ENCODE measurements at regions not wholly inside any gene's neighbourhood (a gene's known extent, or its start where the extent isn't known, plus 50 kb on each side); places are given as distances from the start of the nearest gene placed in this dataset.
"Not testable (repeated sequence)": the region's sequence is repeated elsewhere in the genome, so short reads cannot be mapped to it uniquely, and the experiment has no call there.

DNA sequence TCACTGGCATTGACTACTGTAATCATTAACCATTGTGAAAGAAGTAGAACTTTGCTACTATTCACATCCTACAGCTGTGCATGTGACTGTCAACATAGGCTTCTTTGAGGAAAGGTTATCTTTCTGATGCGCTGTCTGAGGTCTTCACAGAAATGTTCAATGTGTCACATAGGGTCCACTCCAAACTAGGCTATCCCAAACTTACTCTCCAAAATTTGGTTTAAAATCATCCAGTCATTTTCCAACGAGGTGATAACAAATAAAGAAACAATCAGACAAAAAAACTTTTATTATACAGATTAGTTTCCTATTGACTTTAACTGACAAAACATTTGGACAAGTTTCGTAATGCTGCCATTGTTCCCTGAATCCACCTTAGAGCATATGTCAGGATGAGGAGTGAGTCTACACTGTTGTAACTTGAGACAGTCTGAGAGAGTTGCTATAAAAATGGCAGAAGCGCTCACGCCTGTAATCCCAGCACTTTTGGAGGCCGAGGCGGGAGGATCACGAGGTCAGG lies 511.6 kb downstream of the PLOD2 start:
- no peak for DNase-seq

GRCh38 chr3:145650170-145650569 lies 510.8 kb downstream of the PLOD2 start:
- DNase-seq = no peak

- no peak for DNase-seq
Measured at GRCh38 chr3:145671121-145671520, 489.9 kb downstream of the PLOD2 start.

GRCh38 chr3:145673838-145674237 lies 487.1 kb downstream of the PLOD2 start:
- DNase-seq = no peak

DNA sequence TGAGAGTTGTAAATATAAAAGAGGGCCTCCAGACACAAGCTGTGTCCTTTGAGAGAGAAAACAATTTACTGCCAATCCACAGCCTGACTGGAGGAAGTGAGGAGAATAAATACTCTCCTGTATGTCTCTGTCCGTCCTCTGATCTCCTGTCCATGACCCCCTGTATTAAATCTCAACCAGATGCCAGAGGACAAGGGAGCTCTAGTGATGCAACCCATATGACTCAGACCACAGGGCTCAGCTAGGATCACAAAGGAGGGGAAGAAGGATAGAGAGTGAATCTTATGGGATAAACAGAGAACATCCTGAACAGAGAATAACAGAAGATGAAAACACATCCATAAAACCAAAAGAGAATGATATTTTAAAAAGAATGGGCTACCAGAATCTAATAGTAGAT lies 482.6 kb downstream of the PLOD2 start:
- no peak for DNase-seq

DNA sequence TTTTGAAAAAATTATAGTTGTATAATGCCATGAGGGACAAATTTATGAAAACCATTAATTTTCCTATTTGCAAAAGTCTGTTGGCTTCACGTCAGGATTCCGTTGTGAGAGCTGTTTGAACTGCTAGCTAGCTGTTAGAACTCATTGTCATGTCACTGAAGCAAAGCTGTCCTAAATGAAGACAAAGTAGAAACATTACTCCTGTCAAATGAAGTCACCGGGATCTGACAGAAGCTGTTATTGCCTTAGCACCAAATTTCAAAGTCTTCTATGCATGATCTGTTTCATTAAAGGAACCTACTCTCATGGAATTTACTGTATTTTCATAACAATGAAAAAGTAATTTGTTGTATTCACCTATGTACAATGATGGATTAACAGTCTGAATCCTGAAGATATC lies 479.8 kb downstream of the PLOD2 start:
- DNase-seq = no peak

- not testable (repeated sequence) for DNase-seq
Measured at GRCh38 chr3:145687978-145688377, 473.0 kb downstream of the PLOD2 start.

DNA sequence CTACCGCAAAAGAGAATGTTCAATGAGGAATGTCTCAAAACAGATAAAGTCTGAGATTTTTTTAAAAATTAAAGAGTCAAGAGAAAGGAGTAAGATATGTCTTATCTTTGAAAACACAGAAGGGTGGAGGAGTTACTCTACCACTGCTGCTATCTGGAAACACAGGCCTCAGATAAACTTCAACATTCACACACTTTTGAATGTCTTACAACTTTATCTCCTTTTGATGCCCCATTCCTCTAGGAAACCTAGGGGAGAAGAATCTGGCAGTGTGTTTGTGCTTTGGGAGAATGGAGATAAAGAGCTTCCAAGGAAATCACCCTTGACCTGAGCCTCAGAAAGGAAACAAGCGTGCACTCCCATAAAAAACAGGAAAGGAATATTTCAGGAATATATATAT lies 468.2 kb downstream of the PLOD2 start:
- no peak for DNase-seq

DNA sequence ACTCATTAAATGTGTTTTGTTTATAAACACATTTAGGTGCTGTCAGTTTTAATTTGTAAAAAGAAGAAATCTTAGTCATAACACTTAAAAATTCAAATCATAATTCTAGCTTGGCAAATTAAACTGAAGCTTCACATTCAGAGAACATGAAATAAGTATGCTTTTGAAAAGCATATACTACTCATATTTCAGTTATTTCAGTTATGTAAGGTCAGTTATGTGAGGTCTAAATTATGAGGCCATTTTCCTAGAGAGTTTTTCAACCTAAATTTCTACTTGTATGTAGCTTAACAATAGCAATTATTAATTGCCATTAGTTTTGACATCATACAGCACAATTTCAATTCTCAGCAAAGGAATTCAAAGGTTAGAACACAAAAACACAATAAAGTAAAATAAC lies 465.0 kb downstream of the PLOD2 start:
- DNase-seq = no peak

DNA sequence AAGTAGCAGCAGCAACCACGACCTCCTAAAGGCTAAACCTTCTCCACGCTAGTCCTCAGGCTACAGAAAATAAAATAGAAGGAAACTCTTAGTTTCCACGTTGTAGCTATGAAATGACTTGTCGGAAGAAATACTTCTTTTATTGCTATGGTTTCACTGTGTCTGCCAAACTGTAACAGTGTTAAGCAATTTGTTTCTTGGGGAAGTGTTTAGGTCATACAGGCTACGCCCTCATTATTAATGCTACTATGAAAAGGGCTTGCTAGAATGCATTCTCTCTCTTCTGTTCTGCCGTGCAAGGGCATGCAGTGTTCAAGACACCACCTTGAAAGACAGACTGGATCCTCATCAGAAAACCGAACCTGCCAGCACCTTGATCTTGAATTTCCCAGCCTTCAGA lies 462.7 kb downstream of the PLOD2 start:
- DNase-seq = no peak

DNA sequence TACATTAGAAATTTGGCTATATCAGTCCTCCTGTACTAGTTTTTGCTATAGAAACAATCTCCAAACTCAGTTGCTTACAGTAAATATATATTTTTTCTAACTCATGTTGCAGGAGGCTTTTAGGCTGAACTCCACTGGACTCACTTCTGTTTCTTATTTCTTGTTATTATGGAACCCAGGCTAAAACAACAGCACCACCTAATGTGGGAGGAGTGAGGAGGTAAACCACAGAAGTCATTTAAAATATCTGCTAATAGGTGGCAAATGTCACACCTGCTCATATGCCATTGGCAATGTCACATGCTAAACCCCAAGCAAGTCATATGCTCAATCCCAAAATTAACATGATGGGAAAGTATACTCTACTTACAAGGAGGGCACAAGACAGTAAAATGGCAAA lies 462.2 kb downstream of the PLOD2 start:
- no peak for DNase-seq

DNA sequence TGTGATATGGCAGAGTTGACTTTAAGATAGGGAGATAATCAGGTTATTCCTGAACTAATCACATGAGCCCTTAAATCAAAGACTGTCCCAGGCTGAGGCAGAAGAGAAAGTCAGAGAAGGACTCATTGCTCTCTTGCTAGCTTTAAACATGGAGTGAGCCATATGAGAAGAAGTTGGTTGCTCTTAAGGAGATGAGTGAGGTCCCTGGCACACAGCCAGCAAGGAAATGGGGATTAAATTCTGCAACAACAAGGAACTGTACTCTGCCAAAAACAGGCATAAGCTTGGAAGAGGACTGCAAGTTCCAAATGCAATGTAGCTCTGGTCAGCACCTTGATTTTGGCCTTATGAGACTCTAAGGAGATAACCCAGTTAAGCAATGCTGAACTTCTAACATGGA lies 457.0 kb downstream of the PLOD2 start:
- no peak for DNase-seq

DNA sequence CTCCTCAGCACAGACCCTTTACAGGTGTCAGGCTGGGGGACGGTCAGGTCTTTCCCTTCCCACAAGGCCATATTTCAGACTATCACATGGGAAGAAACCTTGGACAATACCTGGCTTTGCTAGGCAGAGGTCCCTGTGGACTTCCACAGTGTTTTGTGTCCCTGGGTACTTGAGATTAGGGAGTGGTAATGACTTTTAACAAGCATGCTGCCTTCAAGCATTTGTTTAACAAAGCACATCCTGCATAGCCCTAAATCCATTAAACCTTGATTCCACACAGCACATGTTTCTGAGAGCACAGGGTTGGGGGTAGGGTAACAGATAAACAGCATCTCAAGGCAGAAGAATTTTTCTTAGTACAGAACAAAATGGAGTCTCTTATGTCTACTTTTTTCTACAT lies 451.2 kb downstream of the PLOD2 start:
- not testable (repeated sequence) for DNase-seq

GRCh38 chr3:145716519-145716918 lies 444.5 kb downstream of the PLOD2 start:
- no peak for DNase-seq

DNA sequence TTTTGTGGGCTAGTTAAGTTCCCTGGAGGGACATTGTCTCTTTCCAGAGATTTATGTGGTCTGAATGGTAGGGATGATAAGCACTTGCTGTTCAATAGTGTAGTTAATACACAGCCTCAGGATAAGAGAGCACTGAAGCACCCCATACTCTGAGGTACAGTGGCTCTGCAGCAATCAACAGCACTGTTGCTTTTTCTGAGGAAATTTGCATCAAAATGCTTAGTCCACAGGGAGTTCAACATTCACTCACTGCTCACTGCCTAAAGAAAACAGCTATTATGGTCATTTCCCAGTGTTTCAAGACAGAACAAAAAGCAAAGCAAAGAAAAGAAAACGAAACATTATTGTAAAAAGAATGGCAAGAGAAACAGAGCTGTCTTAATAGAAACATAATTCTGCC lies 441.9 kb downstream of the PLOD2 start:
- DNase-seq = no peak

- no peak for DNase-seq
Measured at GRCh38 chr3:145721273-145721805, 439.6 kb downstream of the PLOD2 start.

DNA sequence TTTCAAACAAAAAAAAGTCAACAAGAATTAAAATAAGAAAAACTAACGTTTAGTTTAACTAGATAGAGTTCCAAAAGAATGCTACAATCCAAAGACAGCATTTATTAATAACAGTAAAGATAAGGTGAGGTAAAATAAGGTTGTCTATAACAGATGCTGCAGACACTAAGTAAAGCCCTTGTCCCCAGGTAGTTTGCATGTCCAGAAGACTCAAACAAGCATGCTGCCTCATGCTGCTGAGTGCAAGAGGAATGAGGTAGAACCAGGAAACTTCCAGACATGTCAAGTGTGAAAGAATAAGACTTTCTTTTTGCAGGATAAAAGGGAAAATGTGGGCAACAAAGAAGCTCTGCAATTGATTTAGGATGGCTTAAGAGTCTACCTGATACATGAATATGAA lies 439.2 kb downstream of the PLOD2 start:
- DNase-seq = no peak

- DNase-seq = no peak
Measured at GRCh38 chr3:145727476-145727875, 433.5 kb downstream of the PLOD2 start.

DNA sequence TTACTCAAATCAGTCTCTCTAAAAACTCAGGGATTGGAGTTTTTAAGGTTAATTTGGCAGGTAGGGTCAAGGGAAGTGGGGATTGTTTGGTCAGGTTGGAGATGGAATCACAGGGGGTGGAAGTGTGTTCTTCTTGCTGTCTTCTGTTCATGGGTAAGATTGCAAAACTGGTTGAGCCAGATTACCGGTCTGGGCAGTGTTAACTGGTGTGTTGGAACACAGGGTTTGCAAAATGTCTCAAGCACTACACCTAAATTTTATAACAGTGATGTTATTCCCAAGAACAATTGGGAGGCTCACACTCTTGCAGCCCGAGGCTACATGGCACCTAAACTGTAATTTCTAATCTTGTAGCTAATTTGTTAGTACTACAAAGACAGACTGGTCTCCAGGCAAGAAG lies 425.4 kb downstream of the PLOD2 start:
- no peak for DNase-seq

GRCh38 chr3:145737952-145738351 lies 423.0 kb downstream of the PLOD2 start:
- no peak for DNase-seq

GRCh38 chr3:145739926-145740325 lies 421.1 kb downstream of the PLOD2 start:
- DNase-seq = no peak

DNA sequence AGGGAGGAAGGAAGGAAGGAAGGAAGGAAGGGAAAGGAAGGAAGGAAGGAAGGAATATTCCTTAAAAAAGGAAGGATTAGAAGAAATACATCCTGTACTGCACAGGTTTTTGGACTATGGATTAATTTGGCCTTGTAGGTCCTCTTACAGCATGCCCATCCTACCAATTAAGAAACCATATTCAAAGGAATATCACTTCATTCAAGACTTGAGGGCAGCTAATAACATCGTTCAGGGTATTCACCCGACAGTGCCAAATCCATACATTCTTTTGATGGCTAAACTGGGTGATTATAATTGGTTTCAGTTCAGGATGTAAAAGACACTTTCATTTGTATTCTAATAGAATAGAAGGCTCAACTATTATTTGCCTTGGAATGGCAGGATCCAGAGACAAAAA lies 410.3 kb downstream of the PLOD2 start:
- DNase-seq = no peak

DNA sequence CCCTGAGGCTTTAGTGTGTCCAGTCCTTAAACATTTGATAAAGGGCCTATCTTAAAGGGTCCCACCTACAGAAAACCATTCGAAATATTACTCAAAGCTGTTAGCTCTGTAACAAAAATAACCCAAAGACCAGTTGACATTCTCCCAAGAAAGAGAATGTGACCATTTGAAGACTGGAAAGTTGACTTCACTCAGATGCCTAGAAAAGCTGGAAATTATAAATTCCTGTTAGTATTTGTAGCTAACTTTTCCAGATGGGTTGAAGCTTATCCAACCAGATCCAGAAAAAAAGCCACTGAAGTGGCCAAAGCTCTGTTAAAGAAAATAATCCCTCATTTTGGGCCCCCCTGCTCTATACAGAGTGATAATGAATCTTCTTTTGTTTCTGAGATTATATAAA lies 408.4 kb downstream of the PLOD2 start:
- no peak for DNase-seq

DNA sequence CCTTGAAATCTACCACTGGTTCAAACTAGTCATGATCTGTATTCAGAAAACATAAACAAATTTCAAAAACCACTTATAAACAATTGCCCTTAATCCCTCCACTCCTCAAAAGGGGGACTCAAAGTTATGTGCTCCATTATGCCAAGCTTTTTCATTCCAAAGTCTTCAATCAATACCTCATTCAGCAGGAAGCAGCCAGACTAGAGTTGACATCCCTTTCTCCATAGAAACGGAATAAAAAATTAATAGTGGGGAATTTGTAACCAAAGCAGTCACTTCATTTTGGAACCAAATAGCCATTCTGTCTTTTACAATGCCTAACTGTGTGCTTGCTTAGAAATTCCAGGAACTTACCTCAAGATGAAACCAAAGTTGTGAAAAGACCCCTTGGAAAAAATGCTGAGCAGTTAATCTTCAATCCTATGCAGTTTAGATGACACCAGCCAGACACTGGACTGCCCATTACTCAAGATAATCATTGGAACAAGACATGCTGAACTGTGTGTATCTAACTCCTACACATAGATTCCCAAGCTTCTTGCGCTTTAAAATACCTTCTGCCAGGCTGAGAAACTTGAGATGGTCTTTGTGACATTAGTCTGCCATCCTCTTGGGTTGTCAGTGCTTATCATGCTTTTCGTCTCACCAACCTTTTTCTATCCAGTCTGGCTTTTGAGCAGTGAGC lies 406.2 kb downstream of the PLOD2 start:
- DNase-seq = no peak

DNA sequence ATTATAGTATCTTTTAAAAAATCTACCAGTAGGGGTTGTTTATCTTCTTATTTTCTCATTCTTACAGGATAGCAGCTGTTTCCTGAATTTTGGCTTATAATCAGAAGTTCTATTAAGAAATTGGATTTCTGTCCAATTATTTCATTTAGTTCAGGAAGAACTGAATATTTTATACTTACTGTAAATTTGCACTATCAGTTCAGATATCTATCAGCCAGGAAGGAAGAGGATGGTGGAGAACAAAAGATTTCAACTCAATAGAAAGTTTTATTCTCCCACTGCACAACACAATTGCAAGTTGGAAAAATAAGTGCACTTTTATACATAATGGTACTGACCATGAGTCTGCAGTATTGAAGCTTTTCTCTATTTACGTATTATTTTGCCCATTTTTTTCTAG lies 400.9 kb downstream of the PLOD2 start:
- no peak for DNase-seq

Data from DMS 273 treated with DMSO at 0.1 percent for 48 hours (cell line).